ENCODE measurements at regions not wholly inside any gene's neighbourhood (a gene's known extent, or its start where the extent isn't known, plus 50 kb on each side); places are given as distances from the start of the nearest gene placed in this dataset.

- TF ChIP-seq CTCF (IDR thresholded peaks at IDR 0.05) (no peak), POLR2AphosphoS5 (IDR thresholded peaks at IDR 0.05) (no peak), POLR2A (IDR thresholded peaks at IDR 0.05) (no peak), EP300 (IDR thresholded peaks at IDR 0.05) (no peak)
These were observed 112.8 kb upstream of the INSIG1 start for GRCh38 chr7:155184923-155185322.
